Caki2 (cell line): ENCODE measurements at regions not wholly inside any gene's neighbourhood (a gene's known extent, or its start where the extent isn't known, plus 50 kb on each side); places are given as distances from the start of the nearest gene placed in this dataset.

Experiments
- DNase-seq: peaks from one replicate; pipeline ENCODE4 v3.0.0-alpha.2; 2015; ENCODE audit warnings: low read depth
- in situ Hi-C: cut with HindIII; loops from 2 replicates; pipeline ENCODE4 v1.10.0; 2016; ENCODE audit warnings: low sequenced_read_pairs, low pct_unique_long_range_greater_than_20kb, mixed read lengths

- no peak for DNase-seq
- in situ Hi-C loops, result no loop called here
These were observed 308.4 kb upstream of the RARB start for GRCh38 chr3:25119682-25120081.

GRCh38 chr3:25120665-25121064 is 307.4 kb upstream of the RARB start:
- no peak for DNase-seq

GRCh38 chr3:25125201-25125600 is 302.9 kb upstream of the RARB start:
- in situ Hi-C loops, result no loop called here
- no peak for DNase-seq

More at GRCh38 chr3:25120665-25121064, 307.4 kb upstream of the RARB start:
- in situ Hi-C loops, result no loop called here

- no peak for DNase-seq
- in situ Hi-C loops, result no loop called here
These were observed 299.3 kb upstream of the RARB start for GRCh38 chr3:25128735-25129134.

- DNase-seq, result no peak
- in situ Hi-C loops, result no loop called here
These were observed 297.1 kb upstream of the RARB start for GRCh38 chr3:25130724-25131520.

GRCh38 chr3:25133588-25133987 is 294.5 kb upstream of the RARB start:
- in situ Hi-C loops, result no loop called here

GRCh38 chr3:25137606-25138005 is 290.5 kb upstream of the RARB start:
- in situ Hi-C loops, result no loop called here
- DNase-seq, result no peak

More at GRCh38 chr3:25133588-25133987, 294.5 kb upstream of the RARB start:
- DNase-seq, result no peak

- no peak for DNase-seq
- in situ Hi-C loops, result no loop called here
These were observed 288.8 kb upstream of the RARB start for GRCh38 chr3:25139267-25139666.

GRCh38 chr3:25142609-25143355 is 285.3 kb upstream of the RARB start:
- in situ Hi-C loops, result no loop called here
- no peak for DNase-seq

GRCh38 chr3:25143356-25144025 is 284.6 kb upstream of the RARB start:
- in situ Hi-C loops, result no loop called here
- DNase-seq, result no peak

- in situ Hi-C loops, result no loop called here
These were observed 283.6 kb upstream of the RARB start for GRCh38 chr3:25144430-25144829.

GRCh38 chr3:25145176-25145575 is 282.9 kb upstream of the RARB start:
- in situ Hi-C loops, result no loop called here
- no peak for DNase-seq

More at GRCh38 chr3:25144430-25144829, 283.6 kb upstream of the RARB start:
- no peak for DNase-seq

GRCh38 chr3:25150199-25150598 is 277.9 kb upstream of the RARB start:
- in situ Hi-C loops, result no loop called here
- no peak for DNase-seq

- no peak for DNase-seq
- in situ Hi-C loops, result no loop called here
These were observed 276.7 kb upstream of the RARB start for GRCh38 chr3:25151281-25151902.

- no peak for DNase-seq
- in situ Hi-C loops, result no loop called here
These were observed 276.2 kb upstream of the RARB start for GRCh38 chr3:25151903-25152295.

GRCh38 chr3:25153136-25153535 is 274.9 kb upstream of the RARB start:
- DNase-seq, result no peak
- in situ Hi-C loops, result no loop called here

GRCh38 chr3:25153561-25153960 is 274.5 kb upstream of the RARB start:
- in situ Hi-C loops, result no loop called here

GRCh38 chr3:25155652-25156471 is 272.2 kb upstream of the RARB start:
- in situ Hi-C loops, result no loop called here
- no peak for DNase-seq

More at GRCh38 chr3:25153561-25153960, 274.5 kb upstream of the RARB start:
- no peak for DNase-seq
